ENCODE measurements at regions not wholly inside any gene's neighbourhood (a gene's known extent, or its start where the extent isn't known, plus 50 kb on each side); places are given as distances from the start of the nearest gene placed in this dataset.

DNA sequence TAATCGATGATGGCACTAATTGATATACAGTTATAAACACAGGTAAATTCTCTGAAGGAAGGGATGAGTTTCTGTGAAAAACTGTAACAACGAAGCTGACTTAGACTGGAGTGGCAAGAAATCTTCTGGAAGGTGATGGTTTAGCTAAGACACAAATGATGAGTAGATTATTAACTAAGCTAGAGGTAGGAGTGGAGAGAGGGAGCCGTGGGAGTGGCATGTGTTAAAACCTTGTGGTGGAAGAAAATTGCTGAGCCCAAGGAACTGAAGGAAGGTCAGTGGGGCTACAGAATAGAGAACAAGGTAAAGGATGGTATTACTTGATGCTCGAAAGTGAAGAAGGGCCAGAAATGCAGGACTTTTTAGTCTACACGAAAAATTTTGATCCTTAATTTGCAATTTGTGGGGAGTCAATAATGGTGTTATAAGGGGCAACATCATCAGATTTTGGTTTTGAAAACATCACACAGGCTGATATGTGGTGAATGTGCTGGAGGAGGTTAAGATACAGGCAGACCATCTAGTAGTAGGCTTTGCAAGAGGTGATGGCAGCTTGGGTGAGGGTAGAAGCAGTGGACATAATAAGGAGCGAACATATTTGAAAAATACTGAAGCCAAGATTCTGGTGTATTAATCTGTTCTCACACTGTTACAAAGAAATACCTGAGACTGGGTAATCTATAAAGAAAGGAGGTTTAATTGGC, 93.8 kb downstream of the S1PR1 start:
- TF ChIP-seq EP300 (IDR thresholded peaks at IDR 0.05) (no peak), CTCF (IDR thresholded peaks at IDR 0.05) (no peak)
